Mucosa of rectum (tissue), 2 donors: ENCODE measurements at regions not wholly inside any gene's neighbourhood (a gene's known extent, or its start where the extent isn't known, plus 50 kb on each side); places are given as distances from the start of the nearest gene placed in this dataset.

Experiments used
- H3K27ac ChIP-seq, 2 donors: one replicate each; pipeline ENCODE4 v1.7.0; 2013; ENCODE audit warnings: inconsistent platforms in 2 of 2, low read depth in 2 of 2, low read length in 2 of 2
- H3K27me3 ChIP-seq, 2 donors: one replicate each; pipeline ENCODE4 v1.7.0; 2013; ENCODE audit warnings: low read length in 2 of 2; ENCODE audit not compliant: control insufficient read depth in 2 of 2, insufficient read depth in 2 of 2
- H3K36me3 ChIP-seq, 2 donors: one replicate each; pipeline ENCODE4 v1.7.0; 2013; ENCODE audit warnings: low read length in 2 of 2; ENCODE audit not compliant: control insufficient read depth in 2 of 2, insufficient read depth in 2 of 2
- H3K4me1 ChIP-seq, 2 donors: one replicate each; pipeline ENCODE4 v1.7.0; 2013; ENCODE audit warnings: low read length in 2 of 2, mild to moderate bottlenecking in 1 of 2; ENCODE audit not compliant: control insufficient read depth in 2 of 2, insufficient read depth in 2 of 2
- H3K4me3 ChIP-seq, 2 donors: one replicate each; pipeline ENCODE4 v1.7.0; 2013; ENCODE audit warnings: low read length in 2 of 2
- H3K9ac ChIP-seq, 2 donors: one replicate each; pipeline ENCODE4 v1.7.0; 2013; ENCODE audit warnings: low read length in 2 of 2, low read depth in 1 of 2, mild to moderate bottlenecking in 1 of 2
- H3K9me3 ChIP-seq, 2 donors: one replicate each; pipeline ENCODE4 v1.7.0; 2013; ENCODE audit warnings: low read length in 2 of 2; ENCODE audit not compliant: control insufficient read depth in 2 of 2
- donor health status: healthy.
- donor health status: Normal muscosa, but diverticular disease.

GRCh38 chr18:2050702-2051201, 520.6 kb downstream of the METTL4 start:
- no peaks in the 10 kb centered on the region for H3K36me3 ChIP-seq
- no peaks in the 10 kb centered on the region for H3K4me1 ChIP-seq
- H3K9me3 ChIP-seq: peaks cover 0 to 3% of the 10 kb centered on the region in 2 donors
- no peak overlapping the region for H3K4me3 ChIP-seq
- H3K9ac ChIP-seq: no peak overlapping the region
- no peak overlapping the region for H3K27ac ChIP-seq
- H3K27me3 ChIP-seq: no peaks in the 10 kb centered on the region

- no peaks in the 10 kb centered on the region for H3K4me1 ChIP-seq
- H3K36me3 ChIP-seq: no peaks in the 10 kb centered on the region
- H3K27me3 ChIP-seq: no peaks in the 10 kb centered on the region
- no peak overlapping the region for H3K27ac ChIP-seq
- peaks cover 0 to 3% of the 10 kb centered on the region in 2 donors for H3K9me3 ChIP-seq
- no peak overlapping the region for H3K4me3 ChIP-seq
- H3K9ac ChIP-seq: no peak overlapping the region
These were observed 517.7 kb downstream of the METTL4 start for GRCh38 chr18:2053490-2054089.

- H3K9ac ChIP-seq: no peak overlapping the region
- H3K36me3 ChIP-seq: no peaks in the 10 kb centered on the region
- H3K27me3 ChIP-seq: no peaks in the 10 kb centered on the region
- H3K27ac ChIP-seq: no peak overlapping the region
- H3K4me3 ChIP-seq: no peak overlapping the region
- H3K9me3 ChIP-seq: no peaks in the 10 kb centered on the region
- H3K4me1 ChIP-seq: no peaks in the 10 kb centered on the region
These were observed 512.0 kb downstream of the METTL4 start for GRCh38 chr18:2059336-2059735.

- Histone ChIP-seq H3K27me3 (no peaks in the 10 kb centered on the region), H3K9me3 (no peaks in the 10 kb centered on the region), H3K4me3 (no peak overlapping the region), H3K27ac (no peak overlapping the region), H3K9ac (no peak overlapping the region), H3K4me1 (no peaks in the 10 kb centered on the region), H3K36me3 (no peaks in the 10 kb centered on the region)
These were observed 511.2 kb downstream of the METTL4 start for GRCh38 chr18:2060086-2060485.

- Histone ChIP-seq H3K9ac (no peak overlapping the region), H3K4me3 (no peak overlapping the region), H3K36me3 (no peaks in the 10 kb centered on the region), H3K9me3 (no peaks in the 10 kb centered on the region), H3K27me3 (no peaks in the 10 kb centered on the region), H3K4me1 (no peaks in the 10 kb centered on the region), H3K27ac (no peak overlapping the region)
These were observed 500.7 kb downstream of the METTL4 start for GRCh38 chr18:2070631-2071030.

- Histone ChIP-seq H3K9ac (no peak overlapping the region), H3K36me3 (no peaks in the 10 kb centered on the region), H3K4me3 (no peak overlapping the region), H3K4me1 (no peaks in the 10 kb centered on the region), H3K27ac (no peak overlapping the region), H3K9me3 (no peaks in the 10 kb centered on the region), H3K27me3 (no peaks in the 10 kb centered on the region)
These were observed 495.8 kb downstream of the METTL4 start for GRCh38 chr18:2075499-2075898.

GRCh38 chr18:2082676-2083075, 488.6 kb downstream of the METTL4 start:
- Histone ChIP-seq H3K4me1 (no peaks in the 10 kb centered on the region), H3K36me3 (no peaks in the 10 kb centered on the region), H3K9me3 (no peaks in the 10 kb centered on the region), H3K4me3 (no peak overlapping the region), H3K9ac (no peak overlapping the region), H3K27ac (no peak overlapping the region), H3K27me3 (no peaks in the 10 kb centered on the region)

- H3K4me3 ChIP-seq: no peak overlapping the region
- no peak overlapping the region for H3K27ac ChIP-seq
- H3K27me3 ChIP-seq: no peaks in the 10 kb centered on the region
These were observed 487.6 kb downstream of the METTL4 start for GRCh38 chr18:2083691-2084090.

GRCh38 chr18:2086439-2086838, 484.9 kb downstream of the METTL4 start:
- no peaks in the 10 kb centered on the region for H3K27me3 ChIP-seq
- H3K36me3 ChIP-seq: no peaks in the 10 kb centered on the region
- H3K4me1 ChIP-seq: no peaks in the 10 kb centered on the region
- H3K9ac ChIP-seq: no peak overlapping the region
- no peaks in the 10 kb centered on the region for H3K9me3 ChIP-seq
- H3K27ac ChIP-seq: no peak overlapping the region
- H3K4me3 ChIP-seq: no peak overlapping the region

More at GRCh38 chr18:2083691-2084090, 487.6 kb downstream of the METTL4 start:
- no peak overlapping the region for H3K9ac ChIP-seq
- H3K4me1 ChIP-seq: no peaks in the 10 kb centered on the region
- H3K9me3 ChIP-seq: no peaks in the 10 kb centered on the region
- H3K36me3 ChIP-seq: no peaks in the 10 kb centered on the region

- Histone ChIP-seq H3K9me3 (no peaks in the 10 kb centered on the region), H3K27ac (no peak overlapping the region)
These were observed 483.2 kb downstream of the METTL4 start for GRCh38 chr18:2087877-2088673.

More at GRCh38 chr18:2087877-2088673, 483.2 kb downstream of the METTL4 start:
- Histone ChIP-seq H3K36me3 (no peaks in the 10 kb centered on the region), H3K27me3 (no peaks in the 10 kb centered on the region), H3K9ac (no peak overlapping the region), H3K4me1 (no peaks in the 10 kb centered on the region), H3K4me3 (no peak overlapping the region)
